Dermis microvascular lymphatic vessel endothelial cell (primary cell): ENCODE measurements at regions not wholly inside any gene's neighbourhood (a gene's known extent, or its start where the extent isn't known, plus 50 kb on each side); places are given as distances from the start of the nearest gene placed in this dataset.
"Not testable (repeated sequence)": the region's sequence is repeated elsewhere in the genome, so short reads cannot be mapped to it uniquely, and the experiment has no call there.

ENCODE experiments used
- DNase-seq, 2 donors: peaks; one replicate each; pipeline versions ENCODE4 v3.0.0 to v3.0.0-alpha.2; 2010; ENCODE audit warnings: low read depth in 2 of 2

DNA sequence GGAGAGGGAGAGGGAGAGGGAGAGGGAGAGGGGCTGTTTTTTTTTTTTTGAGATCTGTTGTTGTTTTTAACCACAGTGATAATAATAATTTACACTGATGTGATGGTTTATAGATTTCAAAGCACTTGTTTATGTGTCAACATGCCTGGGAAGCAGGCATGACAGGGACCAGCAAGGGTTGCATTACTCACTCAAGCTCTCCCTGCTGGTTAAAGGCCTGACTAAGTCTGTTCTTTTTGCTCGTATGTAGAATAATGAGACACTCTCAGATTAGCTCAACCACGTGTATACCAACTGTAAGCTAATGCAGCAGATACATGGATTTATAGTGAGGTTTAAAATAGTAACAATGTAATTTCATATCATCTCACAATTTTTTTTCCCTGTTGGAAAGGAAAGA, 134.6 kb upstream of the BOD1L1 start:
- DNase-seq, result no peak

DNA sequence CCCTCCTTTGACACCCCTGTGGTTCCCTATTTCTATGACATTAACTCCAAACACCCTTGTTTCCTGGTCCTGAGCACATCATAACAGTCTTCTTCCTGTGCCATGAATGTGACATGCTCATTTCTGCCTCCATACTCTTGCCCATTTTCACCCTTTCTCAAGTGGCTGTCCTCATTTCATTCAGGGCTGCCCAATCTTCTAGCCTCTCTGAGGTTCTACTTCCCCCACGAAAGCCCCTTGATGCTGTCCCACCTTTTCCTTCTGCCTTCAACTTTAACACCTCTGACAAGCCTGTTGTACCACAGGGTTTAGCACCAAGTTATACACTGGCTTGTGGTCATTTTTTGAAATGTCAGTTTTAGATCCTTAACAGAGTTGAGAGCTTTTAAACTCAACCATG, 136.2 kb upstream of the BOD1L1 start:
- no peak for DNase-seq

DNA sequence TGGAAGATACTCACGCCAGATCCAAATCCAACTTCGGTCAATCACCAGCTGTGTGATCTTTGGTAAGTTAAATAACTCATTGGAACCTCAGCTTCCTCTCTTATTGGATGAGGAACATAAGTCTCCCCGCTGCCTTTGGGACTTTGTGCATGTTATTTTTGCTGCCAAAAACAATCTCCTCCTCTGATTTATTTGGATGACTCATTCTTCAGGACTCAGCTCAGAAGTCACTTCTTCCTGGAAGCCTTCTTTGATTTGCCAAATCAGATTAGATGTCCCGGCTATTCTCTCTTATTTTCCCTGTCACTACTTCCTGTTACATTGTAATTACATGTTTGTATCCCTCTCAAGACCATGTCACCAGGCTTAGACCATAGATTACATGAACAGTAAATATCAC, 138.0 kb upstream of the BOD1L1 start:
- DNase-seq, result peak in 1 of 2 donors; percentile 21

DNA sequence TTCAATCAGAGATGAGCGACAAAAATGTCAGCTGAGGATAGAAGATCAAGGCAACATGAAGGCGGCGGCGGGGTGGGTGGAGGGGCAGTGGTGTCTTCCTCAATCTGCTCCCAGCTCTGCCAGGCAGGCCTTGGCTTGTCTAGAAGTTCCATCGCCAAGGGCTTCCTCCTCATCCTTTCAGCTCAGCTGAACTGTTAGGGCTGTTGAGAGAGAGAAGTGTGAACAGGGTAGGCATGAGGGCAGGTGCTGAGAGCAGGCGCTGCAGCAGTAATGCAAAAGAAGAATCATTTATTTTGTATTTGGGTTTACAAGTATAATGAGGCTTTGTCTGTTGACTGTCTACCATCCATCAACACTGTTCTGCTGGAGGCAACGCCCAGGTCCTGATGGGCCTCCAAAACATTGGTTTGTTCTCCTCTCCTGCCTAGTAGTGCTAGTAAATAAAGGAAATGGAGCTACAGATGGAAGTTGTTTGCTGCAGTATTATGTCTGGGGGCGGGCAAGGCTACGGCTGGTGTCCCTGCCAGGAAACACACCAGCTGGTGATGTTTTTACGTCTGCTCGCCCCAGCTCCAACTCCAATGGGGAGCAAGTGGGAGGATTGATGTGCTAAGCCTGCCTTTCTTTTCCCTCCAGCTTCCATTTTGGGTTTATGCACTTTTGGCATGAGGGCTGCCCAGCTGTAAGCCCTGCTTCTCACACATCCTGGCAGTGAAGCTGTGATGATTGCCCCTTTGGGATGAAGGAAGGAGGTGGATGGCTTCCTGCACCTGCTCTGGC, 139.4 kb upstream of the BOD1L1 start:
- peak in 1 of 2 donors; percentile 29 for DNase-seq

DNA sequence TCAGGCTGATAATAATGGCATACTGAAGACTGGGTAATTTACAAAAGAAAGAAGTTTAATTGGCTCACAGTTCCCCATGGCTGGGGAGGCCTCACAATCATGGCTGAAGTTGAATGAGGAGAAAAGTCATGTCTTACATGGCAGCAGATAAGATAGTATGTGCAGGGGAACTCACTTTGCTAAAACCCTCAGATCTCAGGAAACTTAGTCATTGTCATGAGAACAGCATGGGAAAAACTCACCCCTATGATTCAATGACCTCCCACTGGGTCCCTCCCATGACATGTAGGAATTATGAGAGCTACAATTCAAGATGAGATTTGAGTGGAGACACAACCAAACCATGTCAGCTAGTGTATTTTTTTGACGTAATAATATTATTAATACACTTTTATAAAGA, 149.8 kb upstream of the BOD1L1 start:
- no peak for DNase-seq

DNA sequence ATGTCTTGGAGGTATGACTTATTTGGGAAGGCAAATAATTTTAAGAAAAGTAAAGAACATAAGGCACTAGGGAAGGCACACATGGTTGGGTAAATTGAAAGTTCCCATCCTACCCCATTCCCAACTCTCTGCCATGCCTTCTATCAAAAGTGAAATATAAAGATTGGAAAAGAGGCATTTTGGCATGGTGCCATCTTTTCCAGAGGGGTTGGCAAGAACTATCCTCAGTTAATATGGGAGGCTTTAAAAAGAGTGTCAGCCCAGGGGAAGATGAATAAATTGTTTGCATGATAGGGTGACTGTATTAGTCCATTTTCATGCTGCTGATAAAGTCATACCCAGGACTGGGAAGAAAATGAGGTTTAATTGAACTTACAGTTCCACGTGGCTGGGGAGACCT, 150.8 kb upstream of the BOD1L1 start:
- no peak for DNase-seq

DNA sequence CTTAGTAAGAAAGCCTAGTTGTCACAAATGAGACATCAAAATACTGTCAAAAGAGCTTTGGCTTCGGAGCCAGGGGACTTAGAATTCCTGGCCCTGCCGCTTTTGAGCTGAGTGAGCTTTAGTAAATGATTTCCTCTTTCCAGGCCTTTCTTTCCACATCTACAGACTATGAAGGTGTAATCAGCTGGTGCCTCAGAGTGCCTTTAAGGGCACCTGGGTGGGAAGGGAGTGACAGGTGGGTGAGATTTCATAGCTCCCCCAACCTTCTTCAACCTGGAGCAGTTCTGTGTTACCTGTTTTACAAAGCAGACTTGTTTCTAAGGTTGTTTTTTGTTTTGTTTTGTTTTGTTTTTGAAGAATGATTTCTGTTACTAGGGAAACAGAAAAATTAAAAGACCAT, 154.7 kb upstream of the BOD1L1 start:
- DNase-seq, result no peak

DNA sequence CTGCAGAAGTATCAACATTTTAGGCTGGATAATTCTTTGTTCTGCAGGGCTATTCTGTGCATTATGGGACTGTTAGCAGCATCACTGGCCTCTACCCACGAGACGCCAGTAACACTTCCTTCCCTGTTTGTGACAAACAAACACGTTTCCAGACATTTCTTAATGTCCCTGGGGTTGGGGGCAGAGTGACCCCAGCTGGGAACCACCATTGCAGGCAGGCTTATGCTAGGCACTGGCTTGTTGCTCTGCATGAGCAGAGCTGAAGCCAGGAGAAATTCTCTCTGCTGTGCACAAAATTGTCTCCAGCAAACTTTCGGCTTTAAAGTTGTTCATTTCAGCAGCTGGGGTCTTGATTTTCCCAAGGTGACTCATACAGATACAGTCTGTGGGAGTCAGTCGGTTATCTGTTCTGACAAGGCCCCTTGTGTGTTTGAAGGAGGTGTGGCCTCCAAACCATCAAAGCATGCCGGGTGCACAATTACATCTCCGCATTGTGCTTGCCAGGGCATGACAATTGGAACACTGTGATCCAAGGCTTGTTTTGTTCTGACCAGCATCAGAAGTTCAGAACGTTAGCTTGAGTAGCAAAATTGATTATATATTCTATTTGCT, 156.4 kb upstream of the BOD1L1 start:
- DNase-seq, result no peak

DNA sequence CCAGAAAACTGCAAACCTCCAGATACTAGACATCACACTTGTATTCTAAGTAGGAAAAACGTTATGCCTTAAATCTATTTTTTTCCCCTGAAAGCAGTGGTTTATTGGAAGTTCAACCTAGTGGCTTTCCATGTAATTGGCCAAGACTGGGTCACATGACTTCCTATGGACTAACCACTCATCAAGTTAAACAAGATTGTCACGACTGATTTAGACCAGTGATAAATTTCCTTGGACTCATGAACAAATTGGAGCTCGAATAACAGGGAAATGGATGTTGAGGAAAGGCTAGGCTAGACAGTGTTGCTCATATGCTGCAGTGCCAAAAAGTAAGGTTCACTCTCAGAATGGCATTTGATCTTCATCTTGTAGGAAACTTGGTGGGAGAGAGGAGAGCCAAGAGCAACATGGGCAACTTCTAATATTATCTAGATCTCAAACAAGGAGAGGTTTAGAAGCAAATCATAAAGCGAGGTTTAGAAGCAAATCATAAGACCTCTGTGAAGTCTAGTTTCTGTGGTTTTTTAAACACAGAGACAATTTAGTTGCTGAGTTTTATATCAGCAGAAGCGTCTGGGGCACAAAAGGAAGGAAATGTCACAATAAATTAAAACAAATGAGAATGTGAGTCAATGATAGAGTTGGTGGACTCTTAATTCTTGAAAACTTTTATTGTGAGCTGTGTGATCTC, 165.6 kb upstream of the BOD1L1 start:
- peak in 1 of 2 donors; percentile 11 for DNase-seq

DNA sequence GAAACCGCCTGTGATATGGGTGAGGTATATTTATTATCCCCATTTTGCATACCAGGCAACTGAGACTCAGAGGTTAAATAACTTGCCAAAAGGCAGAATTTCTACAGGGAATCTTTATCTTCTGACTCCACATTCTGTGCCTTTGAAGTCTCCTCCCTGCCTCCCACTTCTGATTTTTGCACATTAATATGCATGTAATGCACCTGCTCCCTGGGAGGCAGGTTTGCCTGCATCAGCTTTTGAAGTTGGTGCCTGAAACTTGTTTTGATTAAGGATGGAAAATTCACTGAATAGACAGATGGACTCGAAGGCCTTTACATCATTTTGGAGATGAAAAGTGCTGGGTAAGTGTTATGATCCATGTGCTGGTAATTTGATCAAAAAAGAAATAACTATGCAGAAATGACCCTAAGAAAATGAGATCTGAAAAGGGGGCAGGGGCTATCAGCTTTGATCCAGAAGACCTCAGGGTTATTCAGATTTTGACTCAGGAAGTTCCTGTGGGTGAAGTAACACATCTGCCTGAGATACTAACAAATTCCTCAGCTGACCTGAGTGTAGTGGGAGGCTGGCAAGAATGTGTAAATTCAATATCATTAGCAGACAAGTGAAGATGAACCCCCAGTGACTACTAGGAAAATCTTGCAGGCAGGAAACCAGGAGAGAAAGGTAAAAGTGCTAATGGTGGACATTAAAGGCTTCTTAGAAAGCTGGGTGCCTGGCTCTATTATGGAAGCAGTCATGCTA, 167.5 kb upstream of the BOD1L1 start:
- no peak for DNase-seq

DNA sequence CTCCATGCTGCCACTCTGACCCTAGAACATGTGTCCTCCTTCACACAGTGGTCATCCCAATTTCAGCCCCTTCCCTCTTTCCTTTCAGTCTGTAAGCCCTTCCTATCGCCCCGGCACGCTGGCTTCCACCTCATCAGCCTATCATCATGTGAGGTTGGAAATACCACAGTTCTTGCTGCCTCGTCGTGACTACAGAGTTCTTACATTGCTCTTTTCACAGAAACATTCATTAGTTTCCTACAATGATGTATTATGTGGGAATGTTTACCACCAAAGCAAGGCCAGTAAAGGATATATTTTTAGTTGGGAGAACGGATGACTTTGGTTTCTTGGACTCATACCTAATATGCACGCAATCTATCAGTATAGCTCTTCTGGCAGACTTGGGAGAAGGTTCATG, 169.5 kb upstream of the BOD1L1 start:
- DNase-seq, result no peak

DNA sequence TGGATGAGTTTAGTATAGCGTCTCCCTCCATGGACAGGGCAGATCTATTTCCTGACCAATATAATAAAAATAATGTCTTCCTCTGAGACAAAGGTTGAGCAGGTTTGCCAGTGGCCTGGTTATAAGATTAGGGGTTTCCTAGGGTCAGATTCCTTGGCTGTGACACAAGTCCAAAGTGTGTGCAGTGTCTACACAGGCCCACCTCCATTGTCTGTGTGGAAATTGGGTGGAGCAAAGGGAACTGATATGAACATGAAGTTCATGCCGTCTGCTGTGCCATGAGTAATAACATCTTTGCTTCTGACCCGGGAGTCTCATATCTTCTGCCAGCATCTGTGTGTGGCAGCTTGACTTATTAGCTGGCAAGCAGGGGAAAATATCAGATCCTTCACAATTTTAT, 187.7 kb upstream of the BOD1L1 start:
- DNase-seq, result peak in 1 of 2 donors; percentile 1

DNA sequence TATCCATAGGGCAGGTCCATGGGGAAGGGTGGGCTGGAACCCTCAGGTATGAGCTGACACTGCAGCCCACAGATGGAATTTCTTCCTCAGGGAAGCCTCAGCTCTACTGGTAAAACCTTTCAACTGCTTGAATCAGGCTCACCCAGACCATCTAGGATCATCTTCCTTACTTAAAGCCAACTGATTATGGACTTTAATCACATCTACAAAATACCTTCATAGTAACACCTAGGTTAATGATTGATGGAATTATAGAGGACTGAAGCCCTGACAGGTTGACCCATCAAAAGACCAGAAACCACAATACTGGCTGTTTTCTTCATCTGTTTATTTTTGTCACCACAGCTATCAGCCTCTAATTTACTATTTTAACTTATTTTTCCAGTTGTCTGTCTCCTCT, 188.9 kb upstream of the BOD1L1 start:
- DNase-seq, result no peak

DNA sequence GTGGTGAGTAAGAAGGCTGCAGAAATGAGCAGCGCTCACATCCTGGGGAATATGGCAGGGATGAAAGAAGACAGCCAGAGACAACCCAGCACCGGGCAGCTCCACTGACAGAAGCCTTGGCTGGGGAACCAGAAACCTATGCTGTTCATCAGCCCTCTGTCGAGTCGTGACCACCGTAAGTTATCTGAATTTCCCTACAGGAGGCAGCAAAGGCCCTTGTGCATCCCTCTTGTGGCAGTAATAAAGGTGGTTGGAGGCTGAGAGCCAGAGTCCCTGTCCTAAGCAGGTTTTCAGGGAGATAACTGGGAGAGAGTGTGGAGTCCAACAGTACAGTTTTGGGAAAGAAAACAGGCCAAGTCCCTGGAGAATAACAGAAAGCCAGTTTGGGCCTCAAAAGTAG, 194.0 kb upstream of the BOD1L1 start:
- no peak for DNase-seq

DNA sequence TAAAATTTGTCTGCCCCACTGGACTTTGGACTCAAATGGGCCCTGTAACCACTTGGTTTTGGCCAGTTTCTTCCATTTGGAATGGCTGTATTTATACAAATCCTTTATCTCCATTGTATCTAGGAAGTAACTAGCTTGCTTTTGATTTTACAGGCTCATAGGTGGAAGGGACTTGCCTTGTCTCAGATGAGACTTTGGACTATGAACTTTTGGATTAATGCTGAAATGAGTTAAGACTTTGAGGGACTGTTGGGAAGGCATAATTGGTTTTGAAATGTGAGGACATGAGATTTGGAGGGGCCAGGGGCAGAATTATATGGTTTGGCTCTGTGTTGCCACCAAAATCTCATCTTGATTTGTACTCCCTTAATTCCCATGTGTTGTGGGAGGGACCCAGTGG, 198.3 kb upstream of the BOD1L1 start:
- not testable (repeated sequence) for DNase-seq

DNA sequence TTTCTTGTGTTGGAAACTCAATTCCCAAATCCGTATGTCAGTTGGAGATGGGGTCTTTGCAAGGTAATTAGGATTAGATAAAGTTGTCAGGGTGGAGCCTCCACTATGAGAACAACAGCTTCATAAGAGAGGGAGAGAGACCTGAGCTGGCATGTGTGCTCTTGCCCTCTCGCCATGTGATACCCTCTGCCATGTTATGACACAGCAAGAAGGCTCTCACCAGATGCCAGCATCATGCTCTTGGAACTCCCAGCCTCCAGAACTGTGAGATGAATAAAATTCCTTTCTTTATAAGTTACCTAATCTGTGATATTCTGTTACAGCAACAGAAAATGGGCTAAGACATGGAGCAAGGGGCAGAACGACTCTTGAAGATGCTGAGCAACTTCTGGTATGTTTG, 201.9 kb upstream of the BOD1L1 start:
- DNase-seq, result no peak

DNA sequence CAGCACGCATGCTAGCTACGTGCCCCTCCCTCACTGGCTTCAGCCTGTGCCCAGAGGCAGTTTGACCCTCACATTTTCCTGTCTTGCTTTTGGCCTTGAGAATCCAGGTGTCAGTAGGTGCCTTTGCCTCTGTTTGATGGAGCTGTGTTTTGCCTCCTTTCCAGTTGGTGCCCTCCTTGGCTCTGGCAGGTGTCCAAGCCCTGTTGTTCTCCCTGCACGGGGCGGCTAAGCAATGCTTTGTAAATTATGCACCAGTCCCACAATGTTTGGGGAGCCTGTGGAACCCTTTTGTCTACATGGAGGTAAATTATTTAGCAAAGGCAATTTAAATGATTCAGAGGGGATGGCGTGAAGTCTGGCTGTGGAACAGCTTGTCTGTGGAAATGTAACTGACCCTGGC, 202.9 kb upstream of the BOD1L1 start:
- DNase-seq, result no peak

DNA sequence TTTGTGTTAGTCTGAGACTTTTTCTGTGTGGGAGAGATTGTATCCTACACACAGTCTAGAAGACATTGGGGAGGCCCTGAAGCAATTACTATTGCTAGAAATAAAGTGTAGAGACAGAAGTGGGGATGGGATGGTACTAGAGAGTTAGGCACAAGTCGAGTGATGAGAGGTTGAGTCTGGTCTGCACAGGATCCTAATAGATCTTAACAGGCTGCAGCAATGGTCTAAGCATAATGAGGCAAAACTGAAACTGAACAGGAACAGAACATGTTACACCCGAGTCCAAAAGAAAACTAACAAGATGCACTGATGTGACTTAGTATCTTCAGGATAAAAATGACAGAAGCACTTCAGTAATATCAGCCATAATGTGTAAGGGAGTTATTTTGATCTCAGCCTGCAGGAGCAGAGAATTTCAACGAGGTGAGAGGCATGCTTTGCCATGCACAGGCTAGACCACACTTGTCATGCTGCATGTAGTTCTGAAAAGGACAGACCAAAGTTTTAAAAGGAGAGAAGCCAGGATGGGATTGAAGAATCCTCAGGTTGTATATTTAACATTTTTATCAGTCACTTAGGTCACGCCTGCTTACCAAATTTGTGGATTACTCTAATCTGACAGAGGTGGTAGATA, 205.8 kb upstream of the BOD1L1 start:
- DNase-seq, result no peak

DNA sequence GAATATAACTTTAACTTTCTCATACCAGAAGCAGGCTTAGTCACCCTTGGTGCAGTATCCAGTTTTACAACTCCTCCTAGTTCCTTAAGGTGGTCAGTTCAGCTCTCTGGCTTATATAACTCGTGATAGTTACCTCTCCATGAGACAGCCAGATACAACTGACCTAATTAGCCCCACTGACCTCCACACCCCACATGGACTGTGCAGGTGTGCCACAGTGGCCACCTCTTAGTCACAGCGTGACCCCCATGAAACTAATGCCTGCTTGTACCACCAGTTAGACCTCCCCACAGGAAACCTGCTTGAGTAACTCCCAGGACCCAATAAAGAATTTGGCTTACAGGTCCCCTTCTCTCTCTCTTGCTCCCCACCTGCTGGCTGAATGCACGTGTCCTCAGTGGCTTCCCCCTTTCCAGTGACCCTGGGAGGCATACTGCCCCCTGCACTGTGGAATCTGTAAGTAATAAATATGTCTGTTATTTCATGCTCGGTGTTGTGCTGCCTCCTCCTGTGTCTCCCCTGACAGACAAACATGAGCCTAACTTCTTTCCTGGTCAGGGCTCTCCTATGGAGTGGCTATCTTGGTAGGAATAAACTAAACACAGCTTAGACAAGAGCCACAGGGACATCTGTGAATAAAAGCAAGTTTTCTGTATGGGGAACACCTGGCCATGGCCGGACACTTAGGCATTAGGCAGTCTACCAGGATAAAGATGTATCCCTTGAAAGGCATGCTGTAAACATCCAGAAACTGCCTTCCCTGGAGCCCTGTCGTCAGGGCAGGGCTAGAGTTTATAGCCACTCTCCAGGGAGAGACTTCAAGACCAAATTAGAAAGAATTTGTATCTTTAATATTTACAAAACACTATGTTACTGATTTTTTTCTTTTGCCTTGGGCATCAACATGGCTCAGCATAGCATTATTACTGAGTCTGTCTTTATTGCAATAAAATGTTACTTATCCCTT, 209.7 kb upstream of the BOD1L1 start:
- DNase-seq, result no peak

DNA sequence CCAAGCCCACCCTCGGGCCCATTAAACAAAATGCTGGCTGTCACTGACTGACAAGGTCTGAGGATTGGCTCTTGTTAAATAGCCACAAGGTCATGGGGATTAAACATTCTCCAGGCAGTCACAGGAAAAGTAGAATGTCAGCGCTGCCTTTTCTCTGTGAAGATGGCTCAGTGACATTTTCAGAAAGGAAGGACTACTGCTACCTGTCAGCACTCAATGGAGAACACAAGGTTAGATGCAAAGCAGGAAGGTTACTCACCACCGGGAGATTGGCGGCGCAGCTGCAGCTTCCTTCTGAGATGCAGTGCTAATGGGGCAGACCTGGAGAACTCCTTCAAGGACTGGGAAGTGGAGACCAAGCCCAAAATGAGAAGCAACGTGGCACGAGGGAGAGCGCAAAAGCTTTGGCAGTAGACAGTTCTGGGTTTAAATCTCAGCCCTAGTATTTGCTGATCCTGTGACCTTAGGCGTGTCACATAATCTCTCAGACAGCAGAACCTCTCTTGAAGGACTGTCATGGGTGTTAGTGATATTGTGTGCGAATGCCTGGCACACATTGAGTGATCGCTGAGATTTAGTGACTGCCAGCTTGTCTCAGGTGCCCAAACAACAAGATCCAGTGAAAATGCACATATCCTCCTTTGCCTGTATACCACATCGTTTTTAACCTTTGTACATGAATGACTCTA, 213.1 kb upstream of the BOD1L1 start:
- no peak for DNase-seq
